IMR-90 (cell line): ENCODE measurements at regions not wholly inside any gene's neighbourhood (a gene's known extent, or its start where the extent isn't known, plus 50 kb on each side); places are given as distances from the start of the nearest gene placed in this dataset.

Source experiments
- ATAC-seq: fragments of 200-7000 bp; cut with Tn5 transposase; 2 replicates; pipeline ENCODE4 v1.9.1; 2020; ENCODE audit warnings: low read depth, mild to moderate bottlenecking, moderate library complexity
- BruUV-seq: library from RNA; stranded (reverse); fragments of 400-500 nt; replicated peaks from 2 replicates; lab custom pipeline; 2021; lab: Mats Ljungman, UMichigan
- CTCF ChIA-PET: fragments of 300-600 bp; formaldehyde crosslinking; extraction: SDS; loops from one replicate; lab custom pipeline; 2021; ENCODE audit warnings: antibody characterized with exemption; lab: Yijun Ruan, JAX
- POLR2A ChIA-PET: fragments of 300-600 bp; sonication (Branson Sonifier 250); formaldehyde crosslinking; loops from one replicate; lab custom pipeline; 2022; ENCODE audit warnings: antibody characterized with exemption; ENCODE audit not compliant: unreplicated experiment; lab: Charles Lee
- DNase-seq: peaks from one replicate; pipeline ENCODE4 v3.0.0; 2013
- H2AFZ ChIP-seq: replicated peaks from 2 replicates; pipeline ENCODE3; 2013; ENCODE audit warnings: low read length, mild to moderate bottlenecking; ENCODE audit not compliant: poor library complexity
- H2AK5ac ChIP-seq: 2 replicates; pipeline ENCODE4 v1.6.1; 2013; ENCODE audit warnings: low read depth, low read length, inconsistent platforms
- H2AK9ac ChIP-seq: replicated peaks from 2 replicates; pipeline ENCODE3; 2013; ENCODE audit warnings: mild to moderate bottlenecking, low read depth, low read length, moderate library complexity; ENCODE audit not compliant: poor library complexity
- H2BK120ac ChIP-seq: 2 replicates; pipeline ENCODE4 v1.6.1; 2013; ENCODE audit warnings: low read depth, low read length, inconsistent platforms
- H2BK15ac ChIP-seq: 3 replicates; pipeline ENCODE4 v1.6.1; 2013; ENCODE audit warnings: low read depth, low read length, inconsistent platforms
- H2BK20ac ChIP-seq: 2 replicates; pipeline ENCODE4 v1.6.1; 2013; ENCODE audit warnings: low read depth, mild to moderate bottlenecking, inconsistent platforms, low read length, moderate library complexity
- H2BK5ac ChIP-seq: 2 replicates; pipeline ENCODE4 v1.6.1; 2013; ENCODE audit warnings: mild to moderate bottlenecking, low read depth, low read length, inconsistent platforms; ENCODE audit not compliant: poor library complexity, severe bottlenecking
- H3K14ac ChIP-seq: replicated peaks from 2 replicates; pipeline ENCODE4 v1.6.1; 2013; ENCODE audit warnings: low read depth, low read length, inconsistent platforms
- H3K18ac ChIP-seq: 2 replicates; pipeline ENCODE4 v1.6.1; 2013; ENCODE audit warnings: low read depth, low read length, control low read depth
- H3K23ac ChIP-seq: 2 replicates; pipeline ENCODE4 v1.6.1; 2013; ENCODE audit warnings: low read depth, low read length, inconsistent platforms
- H3K27ac ChIP-seq: 2 replicates; pipeline ENCODE4 v1.5.1; 2013; ENCODE audit warnings: mild to moderate bottlenecking, control low read depth, low read length; ENCODE audit not compliant: insufficient read depth
- H3K27me3 ChIP-seq: 2 replicates; pipeline ENCODE4 v1.6.1; 2013; ENCODE audit warnings: low read length; ENCODE audit not compliant: control insufficient read depth, insufficient read depth
- H3K36me3 ChIP-seq: 2 replicates; pipeline ENCODE4 v1.6.1; 2013; ENCODE audit warnings: low read length, mixed read lengths; ENCODE audit not compliant: control insufficient read depth, insufficient read depth
- H3K4ac ChIP-seq: 2 replicates; pipeline ENCODE4 v1.6.1; 2013; ENCODE audit warnings: low read depth, low read length, inconsistent platforms
- H3K4me1 ChIP-seq: 2 replicates; pipeline ENCODE4 v1.6.1; 2013; ENCODE audit warnings: low read length, mixed read lengths; ENCODE audit not compliant: control insufficient read depth, insufficient read depth
- H3K4me2 ChIP-seq: 2 replicates; pipeline ENCODE4 v1.6.1; 2013; ENCODE audit warnings: low read depth, mild to moderate bottlenecking, control low read depth, low read length, moderate library complexity
- H3K4me3 ChIP-seq: 2 replicates; pipeline ENCODE4 v1.5.1; 2013; ENCODE audit warnings: low read depth, mild to moderate bottlenecking, control low read depth, low read length, moderate library complexity; ENCODE audit not compliant: insufficient read depth
- H3K56ac ChIP-seq: 2 replicates; pipeline ENCODE4 v1.6.1; 2013; ENCODE audit warnings: low read length, inconsistent platforms; ENCODE audit not compliant: insufficient read depth; ENCODE audit errors: extremely low read depth
- H3K79me1 ChIP-seq, 2 experiments: 2 replicates each; pipeline ENCODE4 v1.6.1; 2013; ENCODE audit warnings: low read length in 2 of 2, inconsistent platforms in 1 of 2, low read depth in 1 of 2
- H3K9ac ChIP-seq: 2 replicates; pipeline ENCODE4 v1.6.1; 2013; ENCODE audit warnings: low read depth, low read length, control low read depth
- H3K9me1 ChIP-seq: 2 replicates; pipeline ENCODE4 v1.6.1; 2013; ENCODE audit warnings: low read length, inconsistent platforms; ENCODE audit not compliant: insufficient read depth
- H3K9me3 ChIP-seq: 2 replicates; pipeline ENCODE4 v1.6.1; 2013; ENCODE audit warnings: low read length; ENCODE audit not compliant: control insufficient read depth, insufficient read depth
- H4K20me1 ChIP-seq: 2 replicates; pipeline ENCODE4 v1.6.1; 2013; ENCODE audit warnings: low read length, inconsistent platforms; ENCODE audit not compliant: insufficient read depth
- H4K5ac ChIP-seq: 2 replicates; pipeline ENCODE4 v1.6.1; 2013; ENCODE audit warnings: mild to moderate bottlenecking, low read depth, low read length, control low read depth
- H4K8ac ChIP-seq, 2 experiments: 2 replicates each; pipeline ENCODE4 v1.6.1; 2013; ENCODE audit warnings: low read depth in 2 of 2, low read length in 2 of 2, control low read depth in 1 of 2, inconsistent platforms in 1 of 2
- H4K91ac ChIP-seq: 2 replicates; pipeline ENCODE4 v1.6.1; 2013; ENCODE audit warnings: low read depth, low read length, inconsistent platforms; ENCODE audit not compliant: insufficient read depth
- BHLHE40 ChIP-seq: fragments of 150-350 bp; IDR thresholded peaks from 2 replicates; pipeline ENCODE4 v1.6.1; 2016; ENCODE audit warnings: mild to moderate bottlenecking, low read depth, low read length
- CEBPB ChIP-seq: IDR thresholded peaks from 2 replicates; pipeline ENCODE4 v1.6.1; 2012; ENCODE audit warnings: low read depth, low read length, improper control_type of control experiment
- CHD1 ChIP-seq: IDR thresholded peaks from 2 replicates; pipeline ENCODE4 v1.6.1; 2012; ENCODE audit warnings: low read depth, low read length, improper control_type of control experiment
- FOS ChIP-seq: fragments of 150-350 bp; IDR thresholded peaks from 2 replicates; pipeline ENCODE4 v1.6.1; 2016; ENCODE audit warnings: low read depth, low read length
- MAFK ChIP-seq: IDR thresholded peaks from 2 replicates; pipeline ENCODE4 v1.6.1; 2012; ENCODE audit warnings: low read depth, low read length, improper control_type of control experiment
- MAZ ChIP-seq: IDR thresholded peaks from 2 replicates; pipeline ENCODE4 v1.6.1; 2012; ENCODE audit warnings: low read depth, mild to moderate bottlenecking, low read length, improper control_type of control experiment, moderate library complexity, borderline replicate concordance
- NFE2L2 ChIP-seq: fragments of 150-350 bp; IDR thresholded peaks from 2 replicates; pipeline ENCODE4 v1.6.1; 2016; ENCODE audit warnings: low read depth, mild to moderate bottlenecking, low read length
- RAD21 ChIP-seq: IDR thresholded peaks from 2 replicates; pipeline ENCODE4 v1.6.1; 2012; ENCODE audit warnings: low read length, improper control_type of control experiment
- RCOR1 ChIP-seq: IDR thresholded peaks from 2 replicates; pipeline ENCODE4 v1.6.1; 2012; ENCODE audit warnings: mild to moderate bottlenecking, low read length, improper control_type of control experiment; ENCODE audit not compliant: insufficient replicate concordance
- RFX5 ChIP-seq: IDR thresholded peaks from 2 replicates; pipeline ENCODE4 v1.8.0; 2012; ENCODE audit warnings: low read depth, mild to moderate bottlenecking, low read length, moderate library complexity
- SMC3 ChIP-seq: fragments of 150-350 bp; IDR thresholded peaks from 2 replicates; pipeline ENCODE4 v1.6.1; 2016; ENCODE audit warnings: low read depth, mild to moderate bottlenecking, antibody characterized with exemption, low read length, moderate library complexity
- WGBS, 2 experiments: methylation state at CpG; one replicate each; pipeline versions ENCODE4 v1.1.5 to v1.1.7; 2013; ENCODE audit warnings: missing lambda C conversion rate in 2 of 2; ENCODE audit not compliant: insufficient read length in 1 of 2; ENCODE audit errors: extremely low coverage in 2 of 2; 5-methylcytosine and 5-hydroxymethylcytosine counted together
- dilution Hi-C: fragments of 300-500 bp; cut with HindIII; formaldehyde crosslinking; loops from one replicate; pipeline ENCODE4 v1.14.3; 2018; ENCODE audit warnings: low sequenced_read_pairs; ENCODE audit not compliant: unreplicated experiment
- in situ Hi-C: fragments of 300-500 bp; cut with MboI; formaldehyde crosslinking; loops from 3 replicates; pipeline ENCODE4 v1.14.3; 2019; ENCODE audit warnings: low sequenced_read_pairs, inconsistent platforms, mixed read lengths
- intact Hi-C: fragments of 100-400 bp; cut with micrococcal nuclease; formaldehyde crosslinking; loops from 2 replicates; pipeline ENCODE4 v1.10.0; 2022
- TF ChIP-seq, protein P1 (sequence below): fragments of 150-350 bp; IDR thresholded peaks from 2 replicates; pipeline ENCODE4 v1.6.1; 2017; ENCODE audit warnings: mild to moderate bottlenecking, antibody characterized with exemption, low read length, low read depth
- TF ChIP-seq, protein P2 (sequence below): fragments of 150-350 bp; IDR thresholded peaks from 2 replicates; pipeline ENCODE4 v1.6.1; 2016; ENCODE audit warnings: low read depth, mild to moderate bottlenecking, low read length, moderate library complexity, borderline replicate concordance

DNA sequence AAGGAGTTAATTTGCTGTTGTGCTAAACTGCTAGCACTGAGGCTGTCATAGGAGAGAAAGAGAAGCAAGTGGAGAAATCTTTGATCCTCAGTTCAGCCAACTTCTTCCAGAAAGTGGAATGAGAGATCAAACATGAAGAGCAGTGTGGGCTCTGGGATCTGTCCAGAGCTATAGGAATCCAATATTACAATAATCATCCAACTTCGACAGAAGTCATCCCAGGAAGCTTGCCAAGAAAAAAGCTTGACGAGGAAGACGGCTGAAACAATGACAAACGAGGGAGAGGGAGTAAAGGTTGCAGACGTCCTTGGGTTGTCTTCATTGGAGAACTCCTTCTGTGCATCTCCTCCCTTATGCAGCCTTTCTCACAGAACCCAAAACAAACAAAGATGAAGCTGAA, 496.2 kb downstream of the INSC start:
- Histone ChIP-seq H3K23ac (peak overlapping the region; percentile 21; the same call in 1 of the 2 replicates), H3K27me3 (peaks cover 29% of the 10 kb centered on the region), H2AK5ac (no peak overlapping the region), H2BK120ac (no peak overlapping the region), H3K9me1 (no peaks in the 10 kb centered on the region), H3K27ac (no peak overlapping the region), H2BK20ac (no peak overlapping the region), H3K9me3 (no peaks in the 10 kb centered on the region), H3K9ac (no peak overlapping the region), H3K79me1 (no peaks in the 10 kb centered on the region), H2BK5ac (no peak overlapping the region), H4K8ac (no peak overlapping the region), H3K4ac (no peak overlapping the region), H3K36me3 (no peaks in the 10 kb centered on the region), H2AFZ (no peak overlapping the region), H3K4me3 (no peak overlapping the region), H4K91ac (no peak overlapping the region), H3K4me1 (no peaks in the 10 kb centered on the region; the same call in 1 of the 2 replicates), H4K20me1 (no peaks in the 10 kb centered on the region), H3K56ac (no peak overlapping the region), H4K5ac (no peak overlapping the region), H3K14ac (no peak overlapping the region), H2AK9ac (no peak overlapping the region), H3K18ac (no peak overlapping the region), H3K4me2 (no peak overlapping the region), H2BK15ac (no peak overlapping the region)
- ATAC-seq (no peak), DNase-seq (no peak)
- ChIA-PET POLR2A (no interaction called here), CTCF (no interaction called here)
- in situ Hi-C loops (no loop called here), intact Hi-C loops (no loop called here), dilution Hi-C loops (no loop called here)
- no CpG with 5 or more reads among the region's 5 CpGs for WGBS, 2 experiments
- TF ChIP-seq MAZ (no peak), MAFK (no peak), RAD21 (no peak), RCOR1 (no peak), RFX5 (no peak), CEBPB (no peak), CHD1 (no peak), SMC3 (no peak), BHLHE40 (no peak), FOS (no peak), NFE2L2 (no peak)
- TF ChIP-seq, protein P1, sequence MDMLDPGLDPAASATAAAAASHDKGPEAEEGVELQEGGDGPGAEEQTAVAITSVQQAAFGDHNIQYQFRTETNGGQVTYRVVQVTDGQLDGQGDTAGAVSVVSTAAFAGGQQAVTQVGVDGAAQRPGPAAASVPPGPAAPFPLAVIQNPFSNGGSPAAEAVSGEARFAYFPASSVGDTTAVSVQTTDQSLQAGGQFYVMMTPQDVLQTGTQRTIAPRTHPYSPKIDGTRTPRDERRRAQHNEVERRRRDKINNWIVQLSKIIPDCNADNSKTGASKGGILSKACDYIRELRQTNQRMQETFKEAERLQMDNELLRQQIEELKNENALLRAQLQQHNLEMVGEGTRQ, result no peak
- TF ChIP-seq, protein P2, sequence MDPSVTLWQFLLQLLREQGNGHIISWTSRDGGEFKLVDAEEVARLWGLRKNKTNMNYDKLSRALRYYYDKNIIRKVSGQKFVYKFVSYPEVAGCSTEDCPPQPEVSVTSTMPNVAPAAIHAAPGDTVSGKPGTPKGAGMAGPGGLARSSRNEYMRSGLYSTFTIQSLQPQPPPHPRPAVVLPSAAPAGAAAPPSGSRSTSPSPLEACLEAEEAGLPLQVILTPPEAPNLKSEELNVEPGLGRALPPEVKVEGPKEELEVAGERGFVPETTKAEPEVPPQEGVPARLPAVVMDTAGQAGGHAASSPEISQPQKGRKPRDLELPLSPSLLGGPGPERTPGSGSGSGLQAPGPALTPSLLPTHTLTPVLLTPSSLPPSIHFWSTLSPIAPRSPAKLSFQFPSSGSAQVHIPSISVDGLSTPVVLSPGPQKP, result no peak
- no TSS peak for BruUV-seq
